Heart left ventricle (tissue), 16 donors: ENCODE measurements at regions not wholly inside any gene's neighbourhood (a gene's known extent, or its start where the extent isn't known, plus 50 kb on each side); places are given as distances from the start of the nearest gene placed in this dataset.

Experiments
- ATAC-seq, 4 donors: fragments of 200-7000 bp; cut with Tn5 transposase; one replicate each; pipeline ENCODE4 v1.9.1; 2020 to 2022; ENCODE audit warnings: moderate library complexity in 4 of 4, mild to moderate bottlenecking in 3 of 4, moderate number of reproducible peaks in 1 of 4
- DNase-seq, 5 donors: peaks; one replicate each; pipeline ENCODE4 v3.0.0-alpha.2; 2020
- H3K27ac ChIP-seq, 12 donors: fragments of 200-600 bp; sonication (generic) in 4 of 12; one replicate each; pipeline versions ENCODE4 v1.5.0 to v1.8.0; 2016 to 2022; ENCODE audit warnings: mild to moderate bottlenecking in 2 of 12
- H3K27me3 ChIP-seq, 9 donors: fragments of 200-600 bp; sonication (generic) in 2 of 9; one replicate each; pipeline versions ENCODE4 v1.5.1 to v1.8.0; 2016 to 2022; ENCODE audit warnings: mild to moderate bottlenecking in 3 of 9
- H3K36me3 ChIP-seq, 9 donors: fragments of 200-600 bp; sonication (generic) in 2 of 9; one replicate each; pipeline versions ENCODE4 v1.5.0 to v1.8.0; 2018 to 2022; ENCODE audit warnings: mild to moderate bottlenecking in 2 of 9
- H3K4me1 ChIP-seq, 12 donors: fragments of 200-600 bp; sonication (generic) in 4 of 12; one replicate each; pipeline versions ENCODE4 v1.5.0 to v1.8.0; 2016 to 2022; ENCODE audit warnings: mild to moderate bottlenecking in 3 of 12
- H3K4me3 ChIP-seq, 12 donors: fragments of 200-600 bp; sonication (generic) in 4 of 12; one replicate each; pipeline versions ENCODE4 v1.5.0 to v1.8.0; 2017 to 2022; ENCODE audit warnings: mild to moderate bottlenecking in 9 of 12, moderate library complexity in 4 of 12
- H3K9me3 ChIP-seq, 12 donors: fragments of 200-600 bp; sonication (generic) in 4 of 12; one replicate each; pipeline versions ENCODE4 v1.5.0 to v1.8.0; 2016 to 2022; ENCODE audit warnings: mild to moderate bottlenecking in 1 of 12
- CTCF ChIP-seq, 12 donors: fragments of 200-600 bp; sonication (generic) in 4 of 12; IDR thresholded peaks; one replicate each; pipeline versions ENCODE4 v1.5.0 to v1.8.0; 2018 to 2022; ENCODE audit warnings: antibody characterized with exemption in 12 of 12, mild to moderate bottlenecking in 5 of 12
- POLR2A ChIP-seq, 2 donors: fragments of 450-650 bp; IDR thresholded peaks; one replicate each; pipeline ENCODE4 v1.6.1; 2017; ENCODE audit warnings: antibody characterized with exemption in 2 of 2, mild to moderate bottlenecking in 2 of 2, moderate library complexity in 2 of 2
- WGBS, 4 donors: extraction: QIAGEN DNeasy Blood & Tissue Kit in 2 of 4; methylation state at CpG; one replicate each; pipeline versions ENCODE4 v1.1.5 to v1.1.7; 2013 to 2018; 5-methylcytosine and 5-hydroxymethylcytosine counted together
- intact Hi-C, 10 donors: fragments of 100-400 bp; cut with DNase I; formaldehyde crosslinking; loops; one replicate each; pipeline versions ENCODE4 v1.11.1 to v1.14.2; 2022
- donor health status: ischemic (EF 13 %, LVEDD 7.1; RV severe dilation, severe dysfunction).
- donor health status: healthy with polysubstance abuse.
- donor health status: DM: no; HTN: yes; CAD: no.
- donor health status: DM: no; HTN: no; CAD: no.
- donor health status: ischemic (EF 25% LVEDD 6.9; RV normal size, moderate dysfunction).
- donor health status: ischemic (EF 25% LVEDD 5.7; RV mildly dilated, moderate dysfunction).
- donor health status: healthy.
- donor health status: DM: yes; HTN: yes; CAD: no.
- donor health status: ischemic (EF 35%, LVEDD 5.7; RV mildly dilated, moderate dysfunction).
- donor health status: nonischemic (EF 11% LVEDD 7.7; RV severe dilation, severe dysfunction).
- donor health status: DM: yes; HTN: yes; CAD: no.
- donor health status: PGD.
- donor health status: ischemic (EF 29% LVEDD 5.4; RV normal size, mild dysfunction).
- donor health status: nonischemic (EF 23%, LVEDD 6.1; RV moderate dilation, normal function).

GRCh38 chr2:102932501-102932900, 170.7 kb downstream of the TMEM182 start:
- Histone ChIP-seq H3K36me3 (no peaks in the 10 kb centered on the region), H3K4me3 (no peak overlapping the region), H3K9me3 (no peaks in the 10 kb centered on the region), H3K27me3 (peaks cover 0 to 14% (median 0%) of the 10 kb centered on the region in 9 donors), H3K4me1 (no peaks in the 10 kb centered on the region), H3K27ac (no peak overlapping the region)
- WGBS, 4 donors: 52 to 67% (median 60%) methylated on average over 6 of the region's 6 CpGs
- DNase-seq: no peak
- intact Hi-C loops: no loop called here
- ATAC-seq: no peak
- TF ChIP-seq POLR2A (IDR thresholded peaks at IDR 0.05) (no peak), CTCF (IDR thresholded peaks at IDR 0.05) (no peak)

GRCh38 chr2:102939207-102939606, 177.4 kb downstream of the TMEM182 start:
- H3K27ac ChIP-seq: no peak overlapping the region
- WGBS, 4 donors: 0 to 71% (median 36%) methylated on average over 1 of the region's 1 CpG
- no peaks in the 10 kb centered on the region for H3K36me3 ChIP-seq
- H3K27me3 ChIP-seq: peaks cover 0 to 14% (median 0%) of the 10 kb centered on the region in 9 donors
- intact Hi-C loops: no loop called here
- TF ChIP-seq CTCF (IDR thresholded peaks at IDR 0.05) (no peak), POLR2A (IDR thresholded peaks at IDR 0.05) (no peak)
- DNase-seq (no peak), ATAC-seq (no peak)
- peaks cover 0 to 14% (median 0%) of the 10 kb centered on the region in 12 donors for H3K9me3 ChIP-seq
- no peak overlapping the region for H3K4me3 ChIP-seq
- H3K4me1 ChIP-seq: no peaks in the 10 kb centered on the region

GRCh38 chr2:102940684-102941083, 178.9 kb downstream of the TMEM182 start:
- WGBS, 4 donors: 68 to 88% (median 77%) methylated on average over 3 of the region's 3 CpGs
- Histone ChIP-seq H3K36me3 (no peaks in the 10 kb centered on the region), H3K9me3 (peaks cover 0 to 14% (median 0%) of the 10 kb centered on the region in 12 donors), H3K27ac (no peak overlapping the region), H3K4me1 (no peaks in the 10 kb centered on the region), H3K4me3 (no peak overlapping the region), H3K27me3 (peaks cover 0 to under 1% (median 0%) of the 10 kb centered on the region in 9 donors)
- TF ChIP-seq CTCF (IDR thresholded peaks at IDR 0.05): no peak
- no peak for TF ChIP-seq POLR2A (IDR thresholded peaks at IDR 0.05)
- intact Hi-C loops: no loop called here
- no peak for DNase-seq
- ATAC-seq: peak in 2 of 4 donors; percentile 34 to 51

- ATAC-seq (peak; percentile 54 to 77 (median 71)), DNase-seq (no peak)
- no peaks in the 10 kb centered on the region for H3K36me3 ChIP-seq
- 60 to 71% (median 65%) methylated on average over 3 of the region's 3 CpGs for WGBS, 4 donors
- intact Hi-C loops: no loop called here
- no peak for TF ChIP-seq CTCF (IDR thresholded peaks at IDR 0.05)
- TF ChIP-seq POLR2A (IDR thresholded peaks at IDR 0.05): no peak
- no peaks in the 10 kb centered on the region for H3K27me3 ChIP-seq
- H3K9me3 ChIP-seq: peaks cover 0 to 14% (median 0%) of the 10 kb centered on the region in 12 donors
- no peak overlapping the region for H3K27ac ChIP-seq
- no peak overlapping the region for H3K4me3 ChIP-seq
- H3K4me1 ChIP-seq: no peaks in the 10 kb centered on the region
These were observed 180.3 kb downstream of the TMEM182 start for GRCh38 chr2:102942107-102942506.
